GM21786 (cell line): ENCODE measurements at regions not wholly inside any gene's neighbourhood (a gene's known extent, or its start where the extent isn't known, plus 50 kb on each side); places are given as distances from the start of the nearest gene placed in this dataset.

Experiments used
- ATAC-seq: cut with Tn5 transposase; IDR thresholded peaks from one replicate; pipeline ENCODE4 v1.9.1; 2021; ENCODE audit not compliant: unreplicated experiment

DNA sequence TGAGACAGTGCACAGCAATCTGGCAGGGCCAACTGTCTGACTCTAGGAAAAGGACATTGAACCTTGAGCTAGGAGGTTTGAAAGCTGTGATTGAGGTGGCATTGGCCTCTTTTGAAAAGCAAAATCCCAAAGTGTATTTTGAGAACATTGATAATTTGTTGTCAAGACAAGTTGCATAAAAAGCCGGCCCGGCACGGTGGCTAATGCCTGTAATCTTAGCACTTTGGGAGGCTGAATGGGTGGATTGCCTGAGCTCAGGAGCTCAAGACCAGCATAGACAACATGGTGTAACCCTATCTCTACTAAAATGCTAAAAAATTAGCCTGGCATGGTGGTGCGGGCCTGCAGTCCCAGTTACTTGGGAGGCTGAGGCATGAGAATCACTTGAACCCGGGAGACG, 331.6 kb downstream of the DUSP6 start:
- ATAC-seq, result no peak

DNA sequence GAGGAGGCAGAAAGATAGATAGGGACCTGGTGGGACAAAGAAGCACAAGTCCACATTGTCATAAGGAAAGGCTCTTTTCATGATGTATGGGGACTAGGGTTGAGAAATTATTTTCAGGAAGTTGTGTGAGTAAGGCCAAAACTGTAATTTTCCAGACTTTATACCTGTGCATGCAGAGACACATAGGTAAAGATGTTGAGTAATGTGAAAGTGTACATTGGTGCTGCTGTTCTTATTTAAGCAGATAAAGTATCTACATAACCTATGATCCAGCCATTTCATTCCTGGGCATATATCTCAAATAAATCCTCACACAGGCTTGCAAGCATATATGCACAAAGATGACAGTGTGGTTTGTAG, 332.2 kb downstream of the DUSP6 start:
- no peak for ATAC-seq

DNA sequence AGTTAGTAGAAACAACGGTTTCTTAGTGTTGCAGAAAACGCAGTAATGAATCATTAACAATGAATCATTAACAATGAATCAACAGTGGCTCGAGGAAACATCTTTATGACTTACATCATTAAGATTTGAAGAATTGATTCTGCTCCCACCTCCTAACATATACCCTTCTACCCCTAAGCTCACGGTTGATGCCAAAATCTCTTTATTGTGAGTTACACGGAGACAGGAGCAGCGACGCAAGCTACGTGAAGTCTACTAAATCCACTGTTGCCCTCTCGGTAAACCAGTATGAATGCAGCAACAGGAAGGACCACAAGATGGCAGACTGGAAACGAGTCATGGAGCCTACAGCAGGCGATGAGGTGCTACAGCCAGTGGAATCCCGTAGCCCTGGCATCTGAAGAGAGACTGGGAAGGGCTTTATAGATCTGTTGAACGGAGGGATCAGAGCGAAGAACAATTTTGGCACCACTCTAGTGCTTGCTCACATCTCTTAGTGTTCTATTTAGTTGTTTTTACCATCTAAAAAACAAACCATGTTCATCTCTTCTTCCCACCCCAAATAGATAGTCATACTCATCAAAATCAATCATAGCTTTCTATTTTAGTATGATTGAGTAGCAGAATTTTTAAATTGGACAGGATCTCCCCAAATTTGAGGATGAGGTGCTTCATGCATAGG, 332.7 kb downstream of the DUSP6 start:
- ATAC-seq, result peak; percentile 97

DNA sequence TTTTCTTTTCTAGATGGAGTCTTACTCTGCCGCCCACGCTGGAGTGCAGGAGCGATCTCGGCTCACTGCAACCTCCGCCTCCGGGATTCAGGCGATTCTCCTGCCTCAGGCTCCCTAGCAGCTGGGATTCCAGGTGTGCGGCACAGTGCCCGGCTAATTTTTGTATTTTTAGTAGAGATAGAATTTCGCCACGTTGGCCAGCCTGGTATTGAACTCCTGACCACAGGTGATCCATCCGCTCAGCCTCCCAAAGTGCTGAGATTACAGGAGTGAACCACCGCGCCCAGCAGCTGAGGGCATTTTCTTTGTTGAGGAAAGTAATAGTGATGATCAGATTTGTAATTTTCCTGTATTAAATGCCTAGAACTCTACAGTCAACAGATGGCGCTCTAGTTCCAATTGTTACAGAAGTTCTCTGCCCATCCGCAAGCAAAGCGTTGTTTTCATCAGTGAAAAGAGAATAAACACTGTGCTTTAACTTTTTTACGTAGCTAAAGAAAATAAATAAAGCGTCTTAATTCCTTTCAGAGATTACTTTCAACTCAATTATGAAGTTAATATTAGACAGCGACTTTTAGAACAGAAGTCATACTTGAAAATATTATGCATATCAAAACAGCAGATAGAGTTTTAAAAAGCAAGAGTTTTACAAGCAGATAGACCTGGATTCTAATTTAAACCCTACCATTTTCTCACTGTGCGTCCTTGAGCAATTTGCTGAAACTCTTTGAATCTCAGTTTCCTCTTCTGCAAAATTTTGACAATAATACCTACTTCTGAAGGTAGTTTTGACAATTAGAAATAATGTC, 335.1 kb downstream of the DUSP6 start:
- ATAC-seq, result no peak

DNA sequence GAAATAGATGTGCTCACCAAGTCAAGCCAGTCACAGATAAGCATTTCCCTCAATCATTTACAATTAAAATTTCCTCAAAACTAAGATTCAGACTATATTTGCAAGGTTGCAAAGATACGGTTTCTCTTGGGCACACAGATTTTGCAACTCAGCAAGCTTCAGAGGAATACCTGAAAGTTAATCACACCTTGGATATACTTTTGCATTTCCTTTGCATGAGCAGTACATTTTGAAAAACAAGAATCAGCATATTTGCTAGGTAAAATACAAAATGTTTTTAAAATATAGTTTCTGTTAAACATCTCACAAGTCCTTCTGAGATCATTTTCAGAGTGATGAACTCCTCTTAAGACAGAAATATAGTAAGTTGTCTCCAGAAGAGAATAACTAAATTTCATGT, 336.9 kb downstream of the DUSP6 start:
- ATAC-seq, result no peak

DNA sequence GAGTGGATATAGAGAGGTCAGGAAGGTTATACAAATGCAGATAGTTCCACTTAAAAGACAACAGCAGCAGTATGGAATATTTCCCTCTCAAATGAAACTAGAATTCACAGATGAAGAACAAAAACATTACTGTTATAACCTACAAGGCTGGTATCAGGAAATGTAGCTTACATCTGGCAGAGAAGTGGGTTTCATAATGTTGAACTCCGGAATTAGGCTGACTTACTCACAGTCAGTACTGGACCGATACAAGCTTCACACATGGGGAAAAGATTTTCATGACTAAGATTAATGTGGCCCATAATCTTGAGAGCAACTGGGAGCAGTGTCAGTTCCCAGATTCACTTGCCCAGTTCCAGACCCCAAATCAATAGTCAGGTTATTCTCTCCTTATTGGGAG, 353.9 kb downstream of the DUSP6 start:
- ATAC-seq, result no peak

DNA sequence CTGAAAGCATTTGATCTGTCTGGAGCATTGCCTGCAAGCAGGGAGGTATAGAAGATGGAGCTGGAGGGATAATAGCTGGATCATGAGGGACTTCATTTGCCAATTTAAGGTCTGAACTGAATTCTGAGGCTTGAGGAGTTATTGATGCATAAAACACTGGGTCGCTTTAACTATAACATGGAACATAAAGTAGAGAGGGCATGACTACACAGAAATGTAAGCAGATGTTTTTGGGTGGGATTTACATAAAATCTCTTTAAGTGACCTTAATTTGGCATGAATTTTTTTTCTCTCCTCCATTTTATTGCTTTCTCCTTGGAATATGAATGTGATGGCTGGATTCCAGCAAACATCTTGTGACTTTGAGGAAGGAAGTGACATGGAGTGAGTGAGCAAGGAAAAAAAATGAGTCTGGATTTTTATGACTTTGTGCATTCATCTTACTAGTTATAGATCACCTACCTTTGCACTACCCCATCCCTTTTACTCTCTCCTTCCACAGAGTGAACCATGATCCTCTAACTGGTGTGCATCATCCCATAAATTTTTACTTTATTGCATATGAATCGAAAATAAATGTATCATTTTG, 356.0 kb downstream of the DUSP6 start:
- no peak for ATAC-seq

DNA sequence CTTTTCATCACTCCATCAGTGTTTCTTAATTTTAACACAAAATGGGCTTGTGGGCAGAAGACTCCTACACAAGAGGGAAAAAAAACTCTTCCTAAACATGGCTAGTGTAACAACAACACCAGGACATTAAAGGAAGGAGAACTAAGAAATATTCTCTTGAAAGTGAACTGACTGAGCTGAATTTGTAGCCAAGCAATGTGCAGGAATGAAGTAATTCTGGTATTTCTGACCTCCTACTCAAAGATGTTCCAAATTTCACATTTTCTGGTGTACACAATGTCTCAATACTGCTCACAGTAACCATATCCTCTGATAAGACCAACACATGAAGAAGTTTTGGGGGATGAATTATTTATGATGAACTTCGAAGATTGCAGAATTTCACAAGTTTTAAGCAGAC, 357.3 kb downstream of the DUSP6 start:
- ATAC-seq, result no peak

DNA sequence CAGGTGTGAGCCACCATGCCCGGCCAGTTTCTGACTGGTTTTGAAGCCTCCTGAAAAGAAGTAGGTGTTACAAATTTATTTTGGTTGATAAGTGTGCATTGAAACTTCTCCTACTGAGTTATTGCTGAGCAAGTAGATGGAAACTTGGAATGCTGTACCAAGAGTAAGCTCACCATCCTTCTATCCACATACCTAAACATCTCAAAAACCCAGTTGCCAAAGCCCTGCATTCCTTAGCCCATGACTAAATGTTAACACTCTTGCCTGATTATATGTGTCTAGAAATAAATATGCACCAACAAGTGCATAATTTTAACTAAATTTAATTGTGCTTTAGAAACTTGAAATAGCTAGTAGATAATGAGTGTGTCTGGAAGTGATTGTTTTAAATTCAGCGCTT, 357.8 kb downstream of the DUSP6 start:
- no peak for ATAC-seq

DNA sequence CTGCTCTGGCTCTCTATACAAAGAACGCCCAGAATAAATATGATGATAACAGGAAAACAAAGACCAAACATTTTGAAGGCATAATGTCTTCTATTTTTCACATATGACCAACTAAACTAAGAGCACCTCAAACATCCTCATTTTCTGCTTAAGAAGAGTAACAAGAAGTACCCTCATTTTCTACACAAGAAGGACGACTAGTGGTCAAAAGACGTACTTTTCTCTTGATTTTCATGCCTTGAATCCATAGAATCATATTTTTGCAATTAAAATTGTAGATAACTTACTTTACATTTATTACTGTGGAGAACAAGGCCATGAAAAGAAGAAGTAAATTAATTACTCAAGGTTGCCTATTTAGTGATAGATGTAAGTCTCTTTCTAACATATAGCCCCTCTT, 358.6 kb downstream of the DUSP6 start:
- ATAC-seq, result no peak

DNA sequence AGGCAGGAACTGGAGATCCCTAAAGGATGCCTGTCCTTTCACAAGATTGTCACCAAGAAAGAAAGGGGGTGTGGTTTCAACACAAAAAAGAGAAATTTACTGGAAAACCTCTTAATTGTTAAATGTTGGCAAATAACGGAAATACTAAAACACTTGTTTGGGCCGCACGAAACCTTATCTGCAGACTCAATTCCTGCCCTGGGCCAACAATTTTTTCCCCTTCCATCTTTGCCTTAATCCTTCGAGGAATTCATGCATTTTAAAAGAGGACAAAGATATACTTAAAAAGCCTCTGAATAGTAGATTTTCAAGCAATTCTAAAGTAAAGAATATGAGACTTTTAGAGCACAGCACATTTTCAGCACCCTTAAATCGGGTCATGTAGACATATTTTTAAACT, 366.2 kb downstream of the DUSP6 start:
- ATAC-seq, result no peak

DNA sequence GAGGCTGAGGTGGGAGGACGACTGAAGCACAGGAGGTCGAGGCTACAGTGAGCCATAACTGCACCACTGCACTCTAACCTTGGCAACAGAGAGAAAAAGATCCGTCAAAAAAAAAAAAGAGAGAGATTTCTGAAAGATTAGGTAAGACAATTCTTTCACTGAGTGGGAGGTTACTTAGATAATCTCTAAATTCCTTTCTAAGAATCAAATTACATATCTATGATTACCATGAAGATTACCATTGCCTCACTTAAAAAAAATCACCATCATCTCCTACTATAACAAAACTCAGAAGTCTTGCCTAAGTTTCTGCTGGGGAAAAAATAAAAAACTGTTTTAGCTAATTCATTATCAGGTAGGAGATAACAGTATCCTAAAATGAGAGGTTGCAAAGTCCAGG, 366.7 kb downstream of the DUSP6 start:
- ATAC-seq, result no peak

DNA sequence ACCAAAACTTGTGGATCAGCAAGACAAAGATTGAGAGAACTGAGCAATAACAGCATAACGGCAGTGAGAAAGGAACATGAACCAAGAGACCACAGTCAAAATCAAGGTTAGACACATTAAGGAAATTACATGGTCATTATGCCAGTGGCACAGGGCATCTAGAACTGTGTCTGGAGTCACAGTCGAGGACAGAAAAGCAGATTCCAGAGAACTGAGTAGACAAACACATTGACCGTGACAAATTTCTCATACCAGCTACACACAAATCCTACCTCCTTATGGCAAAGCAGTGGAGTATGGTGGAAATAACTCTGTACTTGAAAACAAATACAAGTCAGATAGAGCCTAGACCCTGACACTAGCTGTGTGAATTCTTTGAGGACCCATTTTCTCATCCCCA, 367.3 kb downstream of the DUSP6 start:
- ATAC-seq, result no peak

DNA sequence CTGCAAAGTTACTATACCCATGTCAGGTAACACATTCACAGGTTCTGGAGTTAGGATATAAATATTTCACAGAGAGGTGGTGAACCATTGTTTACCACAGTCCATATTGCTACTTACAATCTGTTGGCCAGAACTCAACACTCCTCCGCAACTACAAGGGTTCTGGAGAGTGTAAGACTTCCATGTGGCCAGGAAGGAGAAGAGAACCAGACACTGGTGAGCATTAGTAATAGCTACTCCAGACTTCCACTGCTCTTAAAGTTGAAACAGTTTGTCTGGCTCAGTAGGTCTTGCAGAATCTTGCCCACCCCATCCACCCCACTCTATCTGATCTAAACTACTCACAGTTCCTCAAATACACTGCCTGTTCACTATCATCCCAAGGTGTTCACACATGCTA, 369.6 kb downstream of the DUSP6 start:
- ATAC-seq, result no peak

DNA sequence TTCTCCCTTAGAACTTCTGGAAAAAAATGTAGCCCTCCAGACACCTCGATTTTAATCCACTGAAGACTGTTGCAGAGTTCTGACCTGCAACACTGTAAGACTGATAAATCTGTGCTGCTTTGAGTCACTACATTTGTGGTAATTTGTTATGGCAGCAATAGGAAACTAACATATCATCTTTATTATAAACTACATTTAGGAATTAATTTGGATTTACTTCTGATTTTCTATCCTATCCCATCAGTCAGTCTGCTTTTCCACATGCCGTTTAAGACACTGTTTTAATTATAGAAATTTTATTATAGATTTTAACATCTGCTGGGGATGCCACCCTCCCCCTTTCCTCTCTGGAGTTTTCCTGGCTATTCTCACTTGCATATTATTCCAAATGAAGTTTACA, 375.2 kb downstream of the DUSP6 start:
- no peak for ATAC-seq

DNA sequence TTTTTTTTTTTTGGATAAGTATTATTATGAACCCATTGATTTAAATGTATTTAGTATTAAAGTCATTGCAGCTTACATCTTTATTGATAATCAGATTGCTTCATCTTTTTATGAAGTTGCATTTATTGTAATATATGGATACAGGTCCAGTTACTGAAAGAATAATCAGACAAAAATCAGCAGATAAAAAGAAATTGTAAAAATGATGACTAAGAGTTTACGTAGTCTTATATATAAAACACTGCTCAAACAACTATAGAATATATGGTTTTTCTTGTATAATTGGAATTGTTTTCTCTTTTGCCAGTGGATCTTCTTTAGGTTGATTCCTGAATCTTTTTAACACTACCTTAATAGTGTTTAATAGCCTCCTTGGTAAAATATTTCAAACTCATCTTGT, 378.3 kb downstream of the DUSP6 start:
- ATAC-seq, result no peak

DNA sequence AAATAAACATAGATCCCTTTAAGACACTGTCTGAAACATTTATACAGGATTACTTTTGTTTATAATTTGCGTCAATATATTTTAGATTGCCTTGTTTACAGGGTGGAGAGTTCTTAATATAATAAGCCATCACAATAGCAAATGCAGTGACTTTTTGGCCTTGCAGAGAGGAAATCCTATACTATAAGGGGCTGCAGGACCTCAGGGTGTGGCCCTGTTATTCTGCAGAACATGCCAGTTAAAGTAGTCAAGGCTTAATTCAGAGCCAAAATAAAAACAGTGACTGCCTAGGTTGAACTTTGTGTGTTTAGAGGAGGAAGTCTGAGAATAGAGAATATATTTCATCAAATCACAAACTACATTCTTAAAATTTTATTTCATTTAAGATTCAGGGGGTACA, 381.6 kb downstream of the DUSP6 start:
- ATAC-seq, result no peak

DNA sequence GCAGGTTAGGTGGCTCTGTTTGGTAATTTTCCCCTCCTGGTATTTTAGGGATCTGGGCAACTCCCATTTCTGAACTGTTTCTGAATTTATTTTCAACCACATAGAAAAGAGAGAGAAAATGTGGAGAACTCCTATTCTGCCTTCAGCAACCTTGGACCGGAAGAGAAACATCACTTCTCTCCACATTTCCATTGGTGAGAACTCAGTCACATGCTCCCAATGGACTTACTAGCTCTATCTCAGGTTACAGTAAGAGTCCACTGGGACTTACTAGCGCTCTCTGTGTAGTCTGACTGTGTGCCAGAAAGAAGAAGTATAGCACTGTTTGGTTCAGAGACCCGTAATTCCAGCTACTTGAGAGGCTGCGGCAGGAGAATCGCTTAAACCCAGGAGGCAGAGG, 383.2 kb downstream of the DUSP6 start:
- no peak for ATAC-seq

DNA sequence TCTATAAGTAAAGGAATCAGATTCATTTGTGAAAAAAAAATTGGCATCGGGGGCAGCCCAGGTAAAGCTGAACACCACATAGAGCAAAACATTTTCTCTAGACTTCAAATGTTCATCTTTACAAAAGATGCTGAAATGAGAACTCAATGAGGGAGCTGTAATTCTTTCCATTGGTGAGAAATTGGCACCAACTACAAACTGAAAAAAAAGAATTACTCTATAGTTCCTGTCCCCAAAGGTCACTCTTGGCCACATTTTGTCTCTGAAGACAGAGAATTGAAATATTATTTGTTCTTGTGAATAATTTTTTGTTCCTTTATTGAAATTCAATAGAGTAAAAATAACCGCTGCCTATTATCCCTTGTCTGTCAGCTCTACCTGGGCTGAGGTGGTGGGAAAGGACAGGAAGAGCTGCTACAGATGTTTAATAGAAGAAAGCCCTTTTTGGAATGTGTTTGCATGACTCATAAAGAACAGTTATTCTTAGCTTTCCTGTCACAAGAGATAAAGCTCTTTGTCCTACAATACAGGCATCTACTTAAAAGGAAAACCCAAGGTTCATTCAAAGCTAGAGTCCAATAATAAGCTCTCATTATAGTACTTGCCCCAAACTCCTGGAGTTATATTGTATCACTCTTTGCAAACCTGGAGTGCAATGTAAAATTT, 380.1 kb upstream of the KITLG start:
- no peak for ATAC-seq

DNA sequence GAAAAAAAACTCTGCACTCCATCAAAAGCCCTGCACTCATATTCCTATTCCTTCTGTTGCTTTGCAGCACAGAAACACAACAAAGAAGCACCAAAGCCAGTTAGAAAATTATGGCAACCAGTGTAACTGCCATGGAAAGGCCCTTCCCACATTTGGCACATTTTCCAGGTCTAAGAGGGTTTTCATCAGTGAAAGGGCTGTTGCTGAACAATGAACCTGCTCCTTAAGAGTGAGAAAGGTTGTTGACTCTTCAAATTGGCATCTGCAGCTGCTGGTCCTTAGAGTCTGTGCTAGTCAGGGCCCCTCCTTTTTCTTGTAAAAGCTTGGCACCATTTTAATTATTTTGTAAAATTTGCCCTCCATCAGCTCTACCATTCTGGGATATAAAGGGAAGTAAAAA, 378.7 kb upstream of the KITLG start:
- ATAC-seq, result no peak

DNA sequence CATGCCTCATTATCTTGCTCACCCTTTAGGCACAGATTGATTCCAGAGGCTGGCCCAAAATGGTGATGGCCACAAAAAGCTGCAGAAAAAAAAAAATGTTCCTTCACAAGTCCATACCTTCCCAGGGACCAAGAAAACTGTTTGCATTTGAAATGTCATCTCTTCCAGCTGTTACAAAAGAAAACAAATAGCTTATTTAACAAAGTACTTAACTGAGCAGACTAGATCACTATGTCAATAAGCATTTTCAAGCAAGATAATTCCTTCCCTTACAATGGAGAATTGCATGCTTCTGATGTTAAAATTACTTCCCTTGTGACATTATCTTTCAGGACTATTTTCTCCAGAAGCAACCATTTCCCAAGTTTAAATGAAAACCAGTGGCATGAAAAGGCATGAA, 377.9 kb upstream of the KITLG start:
- no peak for ATAC-seq

DNA sequence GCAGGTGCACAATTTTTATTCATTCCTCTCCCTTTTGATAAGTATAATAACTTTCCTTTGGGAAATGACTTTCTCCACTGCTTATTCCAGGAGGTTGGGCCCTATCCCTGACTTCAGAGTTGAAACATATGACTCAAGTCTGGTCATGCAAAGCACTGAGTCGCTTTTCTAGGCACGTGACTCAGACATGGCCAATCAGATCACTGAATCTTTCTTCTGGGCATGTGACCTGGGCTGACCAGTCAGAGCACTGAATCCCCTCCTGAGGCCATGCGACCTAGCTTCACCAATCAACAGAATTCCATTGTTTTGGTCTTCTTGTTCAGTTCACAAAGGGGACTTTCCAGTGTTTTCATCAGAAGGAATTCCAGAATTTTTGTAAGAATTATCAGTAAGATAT, 377.1 kb upstream of the KITLG start:
- no peak for ATAC-seq
